Thymus (tissue), 11 donors: ENCODE measurements at regions not wholly inside any gene's neighbourhood (a gene's known extent, or its start where the extent isn't known, plus 50 kb on each side); places are given as distances from the start of the nearest gene placed in this dataset.

Experiments used
- DNase-seq, 9 donors: peaks; one replicate each; pipeline ENCODE4 v3.0.0-alpha.2; 2013; ENCODE audit warnings: low spot score in 9 of 9, low read depth in 6 of 9, missing footprints in 1 of 9
- H3K27ac ChIP-seq, 2 donors: one replicate each; pipeline ENCODE4 v1.5.1; 2013; ENCODE audit warnings: control low read depth in 1 of 2, low read depth in 1 of 2, low read length in 1 of 2, mild to moderate bottlenecking in 1 of 2, moderate library complexity in 1 of 2
- H3K27me3 ChIP-seq, 2 donors: one replicate each; pipeline ENCODE4 v1.5.1; 2013; ENCODE audit warnings: low read length in 1 of 2; ENCODE audit not compliant: control insufficient read depth in 2 of 2, insufficient read depth in 1 of 2
- H3K36me3 ChIP-seq, 2 donors: one replicate each; pipeline ENCODE4 v1.5.1; 2013; ENCODE audit warnings: low read length in 1 of 2, mild to moderate bottlenecking in 1 of 2, moderate library complexity in 1 of 2; ENCODE audit not compliant: control insufficient read depth in 2 of 2, insufficient read depth in 2 of 2
- H3K4me1 ChIP-seq, 2 donors: one replicate each; pipeline ENCODE4 v1.5.1; 2013; ENCODE audit warnings: low read length in 2 of 2; ENCODE audit not compliant: control insufficient read depth in 2 of 2, insufficient read depth in 2 of 2
- H3K4me3 ChIP-seq, 2 donors: one replicate each; pipeline ENCODE4 v1.5.1; 2013; ENCODE audit warnings: low read length in 2 of 2, control low read depth in 1 of 2, mild to moderate bottlenecking in 1 of 2
- H3K9me3 ChIP-seq, 2 donors: one replicate each; pipeline ENCODE4 v1.5.1; 2013; ENCODE audit warnings: low read length in 1 of 2, mild to moderate bottlenecking in 1 of 2; ENCODE audit not compliant: control insufficient read depth in 2 of 2, insufficient read depth in 1 of 2
- whole genome bisulfite sequencing: extraction: QIAGEN DNeasy Blood & Tissue Kit; methylation state at CpG from one replicate; pipeline ENCODE4 v1.1.7; 2013; 5-methylcytosine and 5-hydroxymethylcytosine counted together
- donor health status: healthy.

- H3K36me3 ChIP-seq = no peaks in the 10 kb centered on the region
- no peaks in the 10 kb centered on the region for H3K4me1 ChIP-seq
- no peak for DNase-seq
- no peak overlapping the region for H3K27ac ChIP-seq
- H3K9me3 ChIP-seq = no peaks in the 10 kb centered on the region
- no peaks in the 10 kb centered on the region for H3K27me3 ChIP-seq
- no peak overlapping the region for H3K4me3 ChIP-seq
Observed at GRCh38 chr2:82237994-82238662, 1933.6 kb upstream of the LRRTM1 start.

- Histone ChIP-seq H3K36me3 (no peaks in the 10 kb centered on the region), H3K4me1 (no peaks in the 10 kb centered on the region), H3K27ac (no peak overlapping the region), H3K27me3 (no peaks in the 10 kb centered on the region), H3K4me3 (no peak overlapping the region), H3K9me3 (no peaks in the 10 kb centered on the region)
- WGBS = 81% methylated on average over 8 of the region's 8 CpGs
- DNase-seq = no peak
Observed at GRCh38 chr2:82234283-82234874, 1929.8 kb upstream of the LRRTM1 start.

- no peaks in the 10 kb centered on the region for H3K36me3 ChIP-seq
- DNase-seq = no peak
- no peaks in the 10 kb centered on the region for H3K4me1 ChIP-seq
- no peak overlapping the region for H3K27ac ChIP-seq
- H3K27me3 ChIP-seq = no peaks in the 10 kb centered on the region
- H3K4me3 ChIP-seq = no peak overlapping the region
- H3K9me3 ChIP-seq = no peaks in the 10 kb centered on the region
Observed at GRCh38 chr2:82233806-82234205, 1929.3 kb upstream of the LRRTM1 start.

- Histone ChIP-seq H3K27ac (no peak overlapping the region), H3K4me1 (no peaks in the 10 kb centered on the region), H3K36me3 (no peaks in the 10 kb centered on the region), H3K4me3 (no peak overlapping the region), H3K9me3 (no peaks in the 10 kb centered on the region), H3K27me3 (no peaks in the 10 kb centered on the region)
- WGBS = 83% methylated on average over 1 of the region's 1 CpG
- no peak for DNase-seq
Observed at GRCh38 chr2:82230406-82230805, 1925.9 kb upstream of the LRRTM1 start.

- 88% methylated on average over 2 of the region's 2 CpGs for WGBS
- DNase-seq = no peak
- H3K4me1 ChIP-seq = no peaks in the 10 kb centered on the region
- no peak overlapping the region for H3K27ac ChIP-seq
- no peaks in the 10 kb centered on the region for H3K36me3 ChIP-seq
- no peaks in the 10 kb centered on the region for H3K27me3 ChIP-seq
- H3K4me3 ChIP-seq = no peak overlapping the region
- H3K9me3 ChIP-seq = no peaks in the 10 kb centered on the region
Observed at GRCh38 chr2:82226441-82226840, 1921.9 kb upstream of the LRRTM1 start.

GRCh38 chr2:82224301-82224940 lies 1919.9 kb upstream of the LRRTM1 start:
- WGBS = 89% methylated on average over 5 of the region's 5 CpGs
- no peak overlapping the region for H3K27ac ChIP-seq

GRCh38 chr2:82215212-82215611 lies 1910.7 kb upstream of the LRRTM1 start:
- Histone ChIP-seq H3K36me3 (no peaks in the 10 kb centered on the region), H3K4me1 (no peaks in the 10 kb centered on the region), H3K27me3 (no peaks in the 10 kb centered on the region), H3K4me3 (no peak overlapping the region), H3K9me3 (peaks cover 0 to 10% of the 10 kb centered on the region in 2 donors), H3K27ac (no peak overlapping the region)
- DNase-seq = no peak
- WGBS = 73% methylated on average over 4 of the region's 4 CpGs

More at GRCh38 chr2:82224301-82224940, 1919.9 kb upstream of the LRRTM1 start:
- DNase-seq = no peak
- Histone ChIP-seq H3K36me3 (no peaks in the 10 kb centered on the region), H3K4me3 (no peak overlapping the region), H3K27me3 (no peaks in the 10 kb centered on the region), H3K9me3 (peaks cover 0 to 3% of the 10 kb centered on the region in 2 donors), H3K4me1 (no peaks in the 10 kb centered on the region)

GRCh38 chr2:82199493-82199852 lies 1894.9 kb upstream of the LRRTM1 start:
- Histone ChIP-seq H3K4me3 (no peak overlapping the region), H3K27me3 (no peaks in the 10 kb centered on the region), H3K4me1 (no peaks in the 10 kb centered on the region), H3K36me3 (no peaks in the 10 kb centered on the region), H3K9me3 (no peaks in the 10 kb centered on the region), H3K27ac (no peak overlapping the region)
- DNase-seq = no peak
- 82% methylated on average over 3 of the region's 3 CpGs for WGBS

- H3K4me3 ChIP-seq = no peak overlapping the region
- no peaks in the 10 kb centered on the region for H3K9me3 ChIP-seq
- 89% methylated on average over 4 of the region's 4 CpGs for WGBS
- H3K36me3 ChIP-seq = no peaks in the 10 kb centered on the region
- H3K27me3 ChIP-seq = no peaks in the 10 kb centered on the region
- DNase-seq = no peak
- H3K27ac ChIP-seq = no peak overlapping the region
- no peaks in the 10 kb centered on the region for H3K4me1 ChIP-seq
Observed at GRCh38 chr2:82198809-82199492, 1894.4 kb upstream of the LRRTM1 start.
